ENCODE measurements at regions not wholly inside any gene's neighbourhood (a gene's known extent, or its start where the extent isn't known, plus 50 kb on each side); places are given as distances from the start of the nearest gene placed in this dataset.
"Not testable (repeated sequence)": the region's sequence is repeated elsewhere in the genome, so short reads cannot be mapped to it uniquely, and the experiment has no call there.

DNA sequence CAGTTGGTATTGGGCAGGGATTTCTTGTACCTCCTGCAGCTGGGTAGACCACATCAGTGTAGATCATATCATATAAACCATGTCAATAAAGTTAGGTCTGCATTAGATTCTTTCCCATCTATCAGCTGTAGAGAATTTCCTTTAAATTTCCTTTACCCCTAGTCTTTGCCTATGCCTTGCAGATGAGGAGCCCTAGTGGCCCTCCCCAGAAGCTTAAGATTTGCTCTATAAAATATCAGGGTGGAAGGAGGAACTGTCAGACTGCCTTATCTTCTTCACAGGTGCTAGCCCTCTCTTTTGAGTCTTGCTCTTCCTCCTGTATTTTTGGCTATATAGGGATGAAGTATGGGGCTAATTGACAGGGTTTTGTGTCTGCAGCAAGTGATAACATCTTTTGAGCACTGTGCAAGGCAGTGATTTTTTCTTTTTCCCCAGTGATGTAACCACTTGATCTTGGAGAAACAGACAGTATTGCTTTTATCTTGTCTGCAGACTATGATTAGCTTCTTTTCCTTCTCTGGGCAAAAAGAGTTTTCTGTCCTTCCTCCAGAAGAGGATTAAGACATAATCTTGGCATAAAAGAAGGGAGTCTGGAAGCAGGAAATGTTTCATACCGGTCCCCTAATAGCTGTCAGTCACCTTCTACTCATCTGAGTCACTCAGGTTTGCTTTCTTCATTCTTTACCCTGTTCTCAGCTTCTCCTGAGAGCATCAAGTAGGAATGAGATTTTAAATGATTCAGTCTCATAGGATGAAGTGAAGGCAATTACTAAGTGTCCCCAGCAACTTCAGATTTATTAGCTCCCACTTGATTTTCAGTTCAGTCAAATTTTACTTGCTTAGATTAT, 286.4 kb downstream of the CDH19 start:
- H3K4me3 ChIP-seq (ENCODE audit: low read length), result no peak overlapping the region
- DNase-seq (ENCODE audit: low read depth, low spot score), result no peak

DNA sequence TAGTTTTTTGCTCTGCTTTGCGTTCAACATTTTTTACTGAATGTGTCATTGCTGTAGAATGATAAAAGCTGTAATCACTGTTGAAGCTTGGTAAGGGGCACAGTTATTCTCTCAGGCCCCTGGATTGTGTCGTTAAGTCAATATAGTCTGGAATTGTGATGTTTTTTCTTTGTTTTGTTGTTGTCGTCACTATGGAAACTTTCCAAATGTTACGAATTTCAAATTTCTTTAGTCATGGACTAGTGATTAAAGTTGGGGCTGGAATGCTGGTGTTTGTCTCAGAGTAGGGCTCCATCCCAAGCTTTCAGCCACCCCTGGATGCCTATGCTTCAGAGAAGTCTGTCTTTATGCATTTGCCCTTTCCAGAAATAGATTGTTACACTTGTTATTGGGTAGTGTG, 287.2 kb downstream of the CDH19 start:
- no peak for DNase-seq (ENCODE audit: low read depth, low spot score)
- H3K4me3 ChIP-seq (ENCODE audit: low read length), result no peak overlapping the region

DNA sequence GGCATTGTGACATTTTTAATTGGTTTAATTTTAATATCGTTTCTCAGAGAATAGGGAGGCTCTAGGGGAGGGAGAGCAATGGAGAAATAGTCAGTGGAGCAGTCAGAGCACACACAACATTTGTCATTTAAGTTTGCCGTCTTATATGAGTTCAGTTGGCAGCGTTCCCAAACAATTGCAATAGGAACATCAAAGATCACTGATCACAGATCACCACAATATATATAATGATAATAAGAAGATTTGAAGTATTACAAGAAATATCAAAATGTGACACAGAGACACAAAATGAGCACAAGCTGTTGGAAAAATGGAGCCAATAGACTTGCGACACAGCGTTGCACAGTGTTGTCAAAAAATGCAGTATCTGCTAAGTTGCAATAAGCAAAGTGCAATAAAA, 303.7 kb downstream of the CDH19 start:
- no peak overlapping the region for H3K4me3 ChIP-seq (ENCODE audit: low read length)
- DNase-seq (ENCODE audit: low read depth, low spot score), result no peak

DNA sequence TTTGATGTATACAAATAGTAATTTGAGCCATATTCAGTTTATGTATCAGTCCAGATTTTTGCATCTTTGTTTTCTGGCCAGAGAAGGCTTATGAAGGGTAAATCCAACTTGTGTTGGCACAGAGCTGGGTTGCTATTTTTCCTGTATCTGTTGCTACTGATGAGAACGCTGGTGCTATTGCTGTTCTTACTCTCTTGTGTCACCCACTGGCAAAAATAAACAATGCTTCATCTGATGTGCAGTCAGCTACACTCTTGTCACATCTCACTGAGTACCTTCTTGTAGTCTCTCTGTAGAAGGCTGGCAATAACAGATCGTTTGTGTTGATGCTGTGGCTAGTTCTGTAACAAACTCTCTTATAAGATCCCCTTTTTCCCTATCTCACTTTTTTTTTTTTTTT, 323.4 kb downstream of the CDH19 start:
- no peak for DNase-seq (ENCODE audit: low read depth, low spot score)
- no peak overlapping the region for H3K4me3 ChIP-seq (ENCODE audit: low read length)

DNA sequence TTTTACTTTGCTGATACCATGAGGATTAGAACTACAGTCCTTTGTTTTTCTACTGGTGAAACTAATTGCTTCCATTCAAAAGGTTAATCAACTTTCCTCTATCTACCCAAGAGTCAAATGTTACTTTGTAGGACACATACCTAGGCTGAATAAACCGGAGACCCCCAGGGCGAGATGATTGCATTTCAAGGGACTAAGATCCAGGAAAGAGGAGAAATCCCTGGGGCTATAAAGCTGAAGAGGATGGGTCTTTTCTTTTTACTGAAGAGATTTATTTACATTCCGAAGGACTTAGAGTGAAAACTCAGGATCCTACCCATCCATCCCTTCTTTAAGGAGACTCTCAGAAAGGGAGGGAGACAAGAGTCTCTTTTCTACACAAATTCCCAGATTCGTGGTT, 331.9 kb downstream of the CDH19 start:
- no peak for DNase-seq (ENCODE audit: low read depth, low spot score)
- no peak overlapping the region for H3K4me3 ChIP-seq (ENCODE audit: low read length)

DNA sequence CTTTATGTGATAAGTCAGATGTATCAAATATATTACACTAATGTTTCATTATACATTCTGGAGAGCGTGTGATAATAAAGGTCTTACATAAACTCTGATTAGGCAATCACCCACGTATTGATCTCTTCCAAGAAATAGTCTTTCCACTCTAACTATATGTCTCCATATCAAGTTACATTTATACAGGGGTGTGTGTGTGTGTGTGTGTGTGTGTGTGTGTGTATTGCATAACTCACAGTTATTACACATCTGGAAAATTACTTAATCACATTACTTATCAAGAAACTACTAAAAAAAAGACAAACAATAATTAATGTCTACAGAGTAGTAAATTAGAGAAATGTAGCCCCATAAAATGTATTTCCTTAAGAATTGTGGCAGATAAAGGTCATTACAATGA, 339.8 kb downstream of the CDH19 start:
- no peak overlapping the region for H3K4me3 ChIP-seq (ENCODE audit: low read length)
- no peak for DNase-seq (ENCODE audit: low read depth, low spot score)

DNA sequence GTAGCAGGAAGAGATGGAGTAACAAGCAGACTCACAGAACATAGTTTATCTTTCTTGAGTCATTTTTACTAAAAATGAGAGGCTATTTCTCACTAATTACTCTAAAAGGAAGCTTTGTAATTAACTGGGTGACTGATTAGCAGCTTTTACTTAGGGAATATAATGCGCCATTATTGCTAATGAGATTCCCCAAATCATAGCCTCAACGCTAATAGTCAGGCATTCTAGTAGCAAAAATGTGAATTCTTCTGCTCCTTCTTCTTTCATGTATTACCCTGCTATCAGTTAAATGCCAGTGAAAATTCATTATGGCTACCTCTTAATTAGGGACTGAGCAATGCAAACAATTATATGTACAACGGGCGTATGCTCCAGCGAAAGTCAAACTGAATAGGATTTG, 349.8 kb downstream of the CDH19 start:
- H3K4me3 ChIP-seq (ENCODE audit: low read length), result no peak overlapping the region
- no peak for DNase-seq (ENCODE audit: low read depth, low spot score)

DNA sequence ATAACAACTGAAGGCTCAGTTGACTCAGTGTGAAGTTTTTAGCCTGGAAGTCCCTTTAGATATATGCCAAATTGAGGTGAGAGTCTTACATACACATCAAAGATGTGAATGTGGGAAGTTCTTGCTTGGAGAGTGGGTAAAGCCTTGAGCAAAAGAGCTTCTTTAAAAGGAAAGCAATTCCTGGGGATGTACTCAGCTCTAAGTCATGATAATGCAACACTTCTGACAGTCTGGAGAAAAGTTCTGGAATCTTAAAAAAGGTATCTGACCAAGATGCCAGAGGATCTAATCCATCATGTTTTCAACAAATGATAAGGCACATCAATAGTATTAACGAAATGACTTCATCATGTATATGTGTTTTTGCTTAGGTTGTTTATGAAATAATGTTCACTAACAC, 351.2 kb downstream of the CDH19 start:
- no peak for DNase-seq (ENCODE audit: low read depth, low spot score)
- no peak overlapping the region for H3K4me3 ChIP-seq (ENCODE audit: low read length)

DNA sequence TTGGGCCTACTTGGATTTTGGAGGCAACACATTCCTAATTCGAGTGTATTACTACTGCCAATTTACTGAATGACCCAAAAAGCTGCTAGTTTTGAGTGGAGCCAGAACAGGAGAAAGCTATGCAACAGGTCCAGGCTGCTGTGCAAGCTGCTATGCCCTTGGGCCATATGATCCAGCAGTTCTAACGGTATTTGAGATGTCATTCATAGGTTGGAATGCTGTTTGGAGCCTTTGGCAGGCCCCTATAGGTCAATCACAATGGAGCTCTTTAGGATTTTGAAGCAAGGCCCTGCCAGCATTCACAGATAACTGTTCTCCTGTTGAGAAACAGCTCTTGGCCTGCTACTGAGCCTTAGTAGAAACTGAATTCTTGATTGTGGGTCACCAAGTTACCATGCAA, 368.7 kb downstream of the CDH19 start:
- no peak for DNase-seq (ENCODE audit: low read depth, low spot score)
- no peak overlapping the region for H3K4me3 ChIP-seq (ENCODE audit: low read length)

DNA sequence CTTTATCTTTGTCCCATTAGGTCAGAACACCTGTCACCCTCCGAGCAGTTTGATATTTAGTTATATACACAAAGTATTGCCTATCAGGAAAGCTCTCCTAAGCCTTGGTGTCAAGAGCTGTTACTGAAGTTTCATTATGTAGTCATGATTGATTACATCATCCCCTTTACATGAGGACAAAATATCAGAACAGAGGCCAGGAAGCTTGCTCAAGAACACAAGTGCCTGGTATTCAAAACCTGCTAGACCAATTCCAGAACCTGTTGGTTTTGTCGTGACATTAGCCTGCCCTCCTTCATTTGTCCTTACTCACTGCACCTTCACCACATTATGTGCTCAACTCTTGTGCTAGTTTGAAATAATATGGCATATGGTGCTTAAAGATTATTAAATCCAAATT, 377.1 kb downstream of the CDH19 start:
- no peak for DNase-seq (ENCODE audit: low read depth, low spot score)
- no peak overlapping the region for H3K4me3 ChIP-seq (ENCODE audit: low read length)

DNA sequence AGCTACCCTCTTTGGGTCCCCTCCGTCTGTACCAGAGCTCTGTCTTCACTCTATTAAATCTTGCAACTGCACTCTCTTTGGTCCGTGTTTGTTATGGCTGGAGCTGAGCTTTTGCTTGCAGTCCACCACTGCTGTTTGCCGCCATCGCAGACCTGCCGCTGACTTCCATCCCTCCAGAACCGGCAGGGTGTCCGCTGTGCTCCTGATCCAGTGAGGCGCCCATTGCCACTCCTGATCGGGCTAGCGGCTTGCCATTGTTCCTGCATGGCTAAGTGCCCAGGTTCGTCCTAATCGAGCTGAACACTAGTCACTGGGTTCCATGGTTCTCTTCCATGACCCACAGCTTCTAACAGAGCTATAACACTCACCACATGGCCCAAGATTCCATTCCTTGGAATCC, 380.6 kb downstream of the CDH19 start:
- H3K4me3 ChIP-seq (ENCODE audit: low read length); DNase-seq (ENCODE audit: low read depth, low spot score): not testable (repeated sequence)

DNA sequence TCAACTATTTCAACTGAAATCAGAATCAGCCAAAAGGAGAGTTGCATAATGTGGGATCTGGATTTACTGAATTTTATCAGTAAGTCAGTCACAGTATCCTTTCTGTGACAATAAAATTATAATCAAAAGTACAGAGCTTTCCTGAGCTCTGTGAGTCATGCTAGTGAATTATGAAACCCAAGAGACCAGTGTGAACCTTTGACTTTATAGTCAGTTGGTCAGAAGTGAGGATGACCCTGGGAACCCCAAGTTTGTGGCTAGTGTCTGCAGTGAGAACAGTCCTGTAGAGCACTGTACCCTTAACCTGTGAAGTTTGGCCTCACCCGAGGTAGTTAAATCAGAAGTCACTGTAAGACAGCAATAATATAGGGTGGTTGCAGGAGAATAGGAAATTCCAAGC, 381.7 kb downstream of the CDH19 start:
- no peak for DNase-seq (ENCODE audit: low read depth, low spot score)
- no peak overlapping the region for H3K4me3 ChIP-seq (ENCODE audit: low read length)

DNA sequence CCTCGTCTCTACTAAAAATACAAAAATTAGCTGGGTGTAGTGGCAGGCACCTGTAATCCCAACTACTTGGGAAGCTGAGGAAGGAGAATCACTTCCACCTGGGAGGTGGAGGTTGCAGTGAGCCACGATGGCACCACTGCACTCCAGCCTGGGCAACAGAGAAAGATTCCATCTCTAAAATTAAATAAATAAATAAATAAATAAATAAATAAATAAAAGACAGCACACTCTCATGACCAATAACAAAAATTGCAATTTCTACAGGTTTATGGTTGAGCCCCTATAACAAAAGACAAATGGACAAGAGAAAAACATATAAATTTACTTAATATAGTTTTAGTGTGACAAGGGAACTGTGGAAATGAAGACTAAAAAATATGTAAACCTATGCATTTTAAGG, 384.1 kb downstream of the CDH19 start:
- H3K4me3 ChIP-seq (ENCODE audit: low read length), result no peak overlapping the region
- no peak for DNase-seq (ENCODE audit: low read depth, low spot score)

DNA sequence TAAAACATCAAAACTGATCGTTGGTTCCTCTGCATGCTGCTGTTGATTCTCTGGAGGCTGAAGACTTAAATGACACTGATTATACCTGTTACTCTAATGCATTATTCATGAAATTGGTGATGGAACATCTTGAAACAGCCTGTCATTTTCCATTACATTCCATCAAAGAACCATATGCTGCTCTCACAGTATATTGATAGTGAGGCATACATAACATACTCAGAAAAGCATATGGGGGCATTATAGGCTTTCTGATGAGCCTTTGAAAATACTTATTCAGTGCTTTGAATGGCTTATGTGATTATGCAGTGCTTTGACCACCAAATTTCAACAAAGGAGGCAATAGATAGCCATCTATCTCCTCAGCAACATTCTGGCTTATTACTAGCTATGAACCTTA, 392.1 kb downstream of the CDH19 start:
- no peak overlapping the region for H3K4me3 ChIP-seq (ENCODE audit: low read length)
- no peak for DNase-seq (ENCODE audit: low read depth, low spot score)

DNA sequence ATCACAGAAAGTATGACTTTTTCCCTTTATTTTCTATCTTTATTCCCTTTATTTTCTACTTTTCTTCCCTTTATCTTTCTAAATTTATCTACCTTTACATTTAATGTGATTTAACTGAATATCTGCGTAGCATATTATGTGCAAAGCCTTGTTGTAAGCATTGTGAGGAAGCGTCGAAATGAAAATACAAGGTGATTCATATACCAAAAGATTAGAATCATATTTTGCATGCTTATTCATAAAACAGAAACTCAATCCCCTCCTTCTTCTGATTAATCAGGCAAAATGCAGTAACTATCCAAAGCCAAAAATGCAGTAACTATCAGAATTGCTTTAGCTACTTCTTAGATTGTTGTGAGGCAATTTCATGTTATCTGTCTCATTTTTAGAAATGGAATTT, 393.0 kb downstream of the CDH19 start:
- no peak overlapping the region for H3K4me3 ChIP-seq (ENCODE audit: low read length)
- DNase-seq (ENCODE audit: low read depth, low spot score), result no peak

DNA sequence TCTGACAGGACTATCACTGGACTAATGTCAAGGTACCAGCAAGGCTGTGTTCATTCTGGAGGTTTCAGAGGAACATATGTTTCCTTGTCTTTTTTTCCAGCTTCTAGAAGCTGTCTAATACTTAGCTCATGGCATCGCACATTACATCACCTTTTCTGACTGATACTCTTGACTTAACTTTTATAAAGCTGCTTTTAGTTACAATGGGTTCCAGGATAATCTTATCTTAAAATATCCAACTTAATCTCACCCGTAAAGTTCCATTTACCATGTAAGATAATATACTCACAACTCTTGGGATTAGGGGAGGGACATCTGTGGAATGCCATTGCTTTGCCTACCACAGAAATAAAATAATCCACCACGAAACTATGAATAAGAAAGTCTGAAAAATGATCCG, 394.2 kb downstream of the CDH19 start:
- no peak for DNase-seq (ENCODE audit: low read depth, low spot score)
- no peak overlapping the region for H3K4me3 ChIP-seq (ENCODE audit: low read length)

DNA sequence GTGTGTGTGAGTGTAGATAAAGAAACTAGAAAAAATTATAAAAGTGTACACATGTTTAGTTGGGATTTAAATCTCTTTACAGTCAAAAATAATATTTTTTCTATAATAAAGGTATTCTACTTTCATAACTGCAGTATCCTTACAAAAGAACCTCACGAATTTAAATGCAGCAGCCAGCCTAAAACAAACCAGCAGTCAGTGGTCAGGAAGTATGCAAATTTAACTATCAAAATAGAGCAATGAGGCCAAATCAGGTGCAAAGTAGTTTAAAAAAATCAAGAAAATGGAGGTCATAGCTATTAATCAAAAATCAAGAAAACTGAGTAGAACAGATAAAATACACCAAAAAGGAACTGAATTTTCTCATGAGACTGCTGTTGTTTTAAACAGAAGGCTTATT, 407.1 kb downstream of the CDH19 start:
- no peak for DNase-seq (ENCODE audit: low read depth, low spot score)

DNA sequence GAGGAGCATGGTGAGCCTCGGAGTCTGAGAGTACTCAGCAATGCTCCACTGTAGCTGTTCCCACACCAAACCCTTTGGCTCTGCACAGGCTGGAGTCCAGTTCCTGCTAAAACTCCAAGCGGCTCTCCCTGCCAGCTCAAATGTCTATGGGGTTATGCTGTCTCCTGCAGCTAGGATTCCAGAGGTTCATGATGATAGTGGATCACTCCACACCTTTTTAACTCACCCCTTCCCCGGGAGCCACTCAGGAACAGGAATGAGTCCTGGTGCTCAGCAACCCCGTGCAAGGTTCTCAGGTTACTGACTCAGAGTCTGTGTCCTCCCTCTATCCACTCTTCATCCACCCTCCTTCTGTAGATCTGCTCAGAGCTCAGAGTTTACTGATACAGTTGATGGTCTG, 410.0 kb downstream of the CDH19 start:
- DNase-seq (ENCODE audit: low read depth, low spot score), result no peak
- no peak overlapping the region for H3K4me3 ChIP-seq (ENCODE audit: low read length)

More for the DNA sequence above, 407.1 kb downstream of the CDH19 start:
- H3K4me3 ChIP-seq (ENCODE audit: low read length), result no peak overlapping the region

DNA sequence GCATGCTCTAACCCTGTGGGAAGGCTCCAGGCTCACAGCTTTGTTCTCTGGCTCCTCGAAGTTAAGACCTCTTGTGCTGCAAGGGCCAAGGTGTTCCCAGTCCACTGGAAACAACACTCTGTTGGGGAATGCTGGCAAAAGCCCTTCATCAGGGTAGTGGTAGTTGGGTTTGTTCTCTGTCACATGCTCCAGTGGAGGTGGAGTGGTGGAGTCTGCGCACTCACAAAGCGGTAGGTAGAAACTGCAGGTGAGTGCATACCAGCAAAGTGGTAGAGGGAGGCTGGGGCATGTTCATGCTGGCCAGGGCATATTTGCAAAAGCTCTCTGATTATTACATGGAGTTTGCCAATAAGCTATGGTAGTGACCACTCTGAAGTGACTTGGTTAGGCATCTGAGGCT, 410.5 kb downstream of the CDH19 start:
- no peak for DNase-seq (ENCODE audit: low read depth, low spot score)
- H3K4me3 ChIP-seq (ENCODE audit: low read length), result no peak overlapping the region

DNA sequence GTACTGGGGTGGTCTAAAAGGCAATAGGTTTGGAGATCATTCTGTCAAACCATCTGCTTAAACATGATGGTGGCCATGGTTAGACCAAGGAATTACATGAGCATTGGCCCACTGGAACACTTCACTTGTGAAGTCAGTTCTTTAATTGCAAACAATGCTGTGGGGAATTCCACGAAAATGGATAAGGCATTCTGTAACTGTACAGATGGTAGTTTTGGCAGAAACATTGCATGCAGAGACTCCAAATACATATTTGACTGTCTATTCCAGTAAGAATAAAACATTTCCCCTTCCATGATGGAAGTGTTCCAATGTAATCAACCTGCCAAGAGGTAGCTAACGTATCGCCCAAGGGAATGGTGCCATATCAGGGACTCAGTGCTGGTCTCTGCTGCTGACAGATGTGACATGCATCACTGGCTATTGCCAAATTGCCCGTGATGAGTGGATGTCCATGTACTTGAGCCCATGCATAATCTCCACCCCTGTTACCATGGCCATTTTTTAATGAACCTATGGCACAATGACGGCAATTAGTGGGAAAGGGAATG, 417.9 kb downstream of the CDH7 start:
- DNase-seq (ENCODE audit: low read depth, low spot score), result no peak
- no peak overlapping the region for H3K4me3 ChIP-seq (ENCODE audit: low read length)

Data from Jurkat, Clone E6-1 (cell line).